SU-DHL-6 (cell line): ENCODE measurements at regions not wholly inside any gene's neighbourhood (a gene's known extent, or its start where the extent isn't known, plus 50 kb on each side); places are given as distances from the start of the nearest gene placed in this dataset.

Experiments used
- CTCF ChIP-seq: fragments of 200-600 bp; sonication (generic); IDR thresholded peaks from one replicate; pipeline ENCODE4 v1.5.1; 2017; ENCODE audit warnings: antibody characterized with exemption, mild to moderate bottlenecking, low read length, moderate library complexity; ENCODE audit not compliant: insufficient read depth, poor library complexity, severe bottlenecking
- EZH2phosphoT487 ChIP-seq: fragments of 200-600 bp; sonication (generic), shearing (Covaris generic); conservative IDR thresholded peaks from 2 replicates; pipeline ENCODE4 v1.6.1; 2018; ENCODE audit warnings: mild to moderate bottlenecking, antibody characterized with exemption, low read length, moderate library complexity, mixed read lengths

DNA sequence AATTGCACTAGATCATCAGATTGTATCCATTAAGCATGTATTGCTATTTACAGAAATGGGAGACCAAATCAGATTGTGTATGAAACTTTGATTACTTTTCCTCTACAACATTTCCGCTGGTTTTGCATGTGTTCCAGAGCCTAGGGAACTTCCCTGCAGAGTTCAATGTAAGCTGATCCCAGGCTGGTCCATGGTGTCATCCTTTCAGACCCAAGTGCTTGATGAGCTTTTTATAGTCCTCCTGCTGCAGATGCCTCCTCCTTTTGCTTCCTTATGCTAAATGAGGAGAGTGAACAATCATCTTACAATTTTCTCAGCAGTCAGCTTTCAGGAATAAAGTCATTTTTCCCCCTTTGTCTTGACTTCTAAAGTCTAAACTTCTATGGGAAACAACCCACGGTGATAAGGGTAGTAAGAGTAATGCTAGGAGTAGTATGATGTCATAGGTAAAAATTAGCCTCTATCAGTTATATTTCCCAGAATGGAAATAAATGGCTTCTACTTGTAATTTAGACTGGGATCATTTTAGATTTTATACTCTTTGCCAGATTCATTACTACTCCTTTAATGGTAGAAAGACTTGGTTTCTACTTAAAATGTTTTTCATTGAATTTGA is 55.1 kb upstream of the SLC4A4 start:
- TF ChIP-seq CTCF (no peak), EZH2phosphoT487 (no peak)
